ENCODE measurements at regions not wholly inside any gene's neighbourhood (a gene's known extent, or its start where the extent isn't known, plus 50 kb on each side); places are given as distances from the start of the nearest gene placed in this dataset.

DNA sequence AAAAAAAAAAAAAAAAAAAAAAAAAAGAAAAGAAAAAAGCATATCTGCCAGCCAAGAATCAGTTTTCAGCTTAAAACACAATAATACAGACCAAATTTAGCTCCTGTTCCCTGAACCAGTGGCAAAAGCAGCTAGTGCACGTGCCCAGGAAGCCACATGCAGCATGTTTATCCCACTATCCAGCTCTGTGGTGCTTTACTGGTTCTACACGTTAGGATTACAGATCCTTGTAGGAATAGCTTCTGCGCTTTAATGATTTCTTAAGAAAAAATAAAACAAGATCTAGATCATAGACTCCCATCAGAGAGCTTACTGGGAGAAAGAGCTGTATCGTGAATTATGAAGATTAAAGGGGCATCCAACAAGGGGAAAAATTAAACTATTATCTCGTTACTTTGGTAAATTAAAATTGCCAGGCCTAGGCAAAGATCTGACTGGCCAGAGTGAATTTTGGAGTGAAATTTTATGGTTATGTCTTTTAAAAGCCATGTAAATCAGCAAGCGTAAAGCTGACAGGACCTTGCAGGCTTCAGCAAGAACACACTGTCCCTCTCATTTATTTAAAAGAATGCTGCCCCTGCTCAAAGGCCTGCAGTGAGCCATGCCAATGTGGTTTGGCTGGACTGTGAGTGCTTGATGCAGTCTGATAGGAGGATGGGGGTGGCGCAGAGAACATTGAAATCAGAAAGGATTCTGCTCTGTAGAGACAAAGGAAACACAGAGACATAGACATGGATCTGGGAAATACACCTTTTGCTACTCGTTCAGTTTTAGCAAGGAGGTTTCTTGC lies 177.3 kb upstream of the PHYHIPL start:
- Mint-ChIP-seq H3K27ac (no peak overlapping the region), H3K27me3 (peaks cover 0 to 3% of the 10 kb centered on the region in 2 donors), H3K4me3 (no peak overlapping the region), H3K9me3 (peaks cover 0 to 2% (median 0%) of the 10 kb centered on the region in 8 donors), H3K36me3 (no peaks in the 10 kb centered on the region), H3K4me1 (no peaks in the 10 kb centered on the region)
- no peak for DNase-seq
- Histone ChIP-seq H3K36me3 (ENCODE audit: insufficient read depth, low read length) (no peaks in the 10 kb centered on the region), H3K4me3 (ENCODE audit: low read length in 2 of 2) (no peak overlapping the region), H3K27me3 (ENCODE audit: insufficient read depth, low read length) (no peaks in the 10 kb centered on the region), H3K27ac (ENCODE audit: low read depth, low read length) (no peak overlapping the region), H3K4me1 (ENCODE audit: insufficient read depth, low read length) (no peaks in the 10 kb centered on the region), H3K9me3 (ENCODE audit: control insufficient read depth in 1 of 2, low read length in 2 of 2) (no peaks in the 10 kb centered on the region)
- POLR2A ChIA-PET (ENCODE audit: partially characterized antibody), result no interaction called here
- CTCF ChIA-PET (ENCODE audit: partially characterized antibody), result no interaction called here
- intact Hi-C loops (cut with micrococcal nuclease), result no loop called here

DNA sequence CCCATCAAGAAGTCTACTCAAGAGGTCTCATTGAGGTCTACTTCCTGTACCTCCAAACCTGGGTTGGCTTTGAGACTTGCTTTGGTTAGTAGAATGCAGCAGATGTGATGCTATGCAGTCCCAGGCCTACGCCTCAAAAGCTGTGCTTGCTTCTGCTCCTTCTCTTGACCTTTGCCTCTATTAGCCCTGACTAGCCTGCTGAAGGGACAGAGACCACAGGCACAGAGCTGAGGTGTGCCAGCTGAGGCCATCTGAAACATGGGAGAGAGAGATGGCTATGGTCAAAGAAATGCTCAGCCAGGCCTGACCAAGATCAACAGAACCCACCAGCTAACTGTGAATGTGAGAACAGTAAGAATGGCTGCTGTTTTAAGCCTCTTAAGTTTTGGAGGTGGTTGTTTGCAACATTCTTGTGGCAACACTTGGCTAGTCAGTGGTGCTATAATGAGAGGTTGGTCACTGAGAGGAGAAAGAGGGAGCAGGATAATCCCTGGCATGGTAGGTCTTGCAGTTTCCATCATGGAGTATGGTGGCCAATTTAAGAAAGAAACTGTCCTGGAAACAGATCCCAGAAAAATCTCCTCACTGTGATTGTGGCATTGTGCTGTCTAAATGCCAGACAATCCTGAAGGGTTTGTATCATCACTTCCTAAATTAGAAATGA lies 176.1 kb upstream of the PHYHIPL start:
- POLR2A ChIA-PET (ENCODE audit: partially characterized antibody), result no interaction called here
- Mint-ChIP-seq H3K4me3 (no peak overlapping the region), H3K36me3 (no peaks in the 10 kb centered on the region), H3K4me1 (no peaks in the 10 kb centered on the region), H3K9me3 (peaks cover 0 to 2% (median 0%) of the 10 kb centered on the region in 8 donors), H3K27ac (no peak overlapping the region), H3K27me3 (peaks cover 0 to 3% of the 10 kb centered on the region in 2 donors)
- DNase-seq, result no peak
- Histone ChIP-seq H3K4me3 (ENCODE audit: low read length in 2 of 2) (no peak overlapping the region), H3K36me3 (ENCODE audit: insufficient read depth, low read length) (no peaks in the 10 kb centered on the region), H3K4me1 (ENCODE audit: insufficient read depth, low read length) (no peaks in the 10 kb centered on the region), H3K9me3 (ENCODE audit: control insufficient read depth in 1 of 2, low read length in 2 of 2) (no peaks in the 10 kb centered on the region), H3K27ac (ENCODE audit: low read depth, low read length) (no peak overlapping the region), H3K27me3 (ENCODE audit: insufficient read depth, low read length) (no peaks in the 10 kb centered on the region)
- CTCF ChIA-PET (ENCODE audit: partially characterized antibody), result interaction anchor here (0.6 kb wide), 1 partner anchor 1662 kb away, joined by 3 read pairs; no protein-coding TSS in a partner anchor
- intact Hi-C loops (cut with micrococcal nuclease), result no loop called here

DNA sequence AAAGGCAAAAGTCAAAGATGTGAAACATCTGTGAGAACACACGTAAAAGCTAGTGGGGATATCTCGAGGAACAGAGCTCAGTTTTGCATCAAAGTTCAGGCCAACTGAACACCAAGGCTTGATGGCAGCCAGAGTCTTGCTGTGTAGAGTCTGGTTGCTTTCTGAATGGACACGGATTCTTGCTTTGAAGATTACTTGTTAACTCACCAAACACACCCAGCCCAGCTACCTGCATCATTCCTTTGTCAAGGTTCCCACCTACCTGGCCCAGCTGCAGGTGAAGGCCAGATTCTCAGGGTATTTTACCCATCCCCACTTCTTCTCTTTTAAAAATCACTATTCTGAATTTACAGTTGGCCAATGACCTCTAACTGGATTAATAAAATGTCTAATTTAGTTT lies 174.4 kb upstream of the PHYHIPL start:
- POLR2A ChIA-PET (ENCODE audit: partially characterized antibody), result no interaction called here
- Mint-ChIP-seq H3K27ac (no peak overlapping the region), H3K36me3 (no peaks in the 10 kb centered on the region)

GRCh38 chr10:59003203-59003602 lies 173.2 kb upstream of the PHYHIPL start:
- Mint-ChIP-seq H3K4me1 (no peaks in the 10 kb centered on the region), H3K27ac (no peak overlapping the region), H3K4me3 (no peak overlapping the region), H3K36me3 (no peaks in the 10 kb centered on the region), H3K9me3 (peaks cover 0 to 2% (median 0%) of the 10 kb centered on the region in 8 donors), H3K27me3 (peaks cover 0 to 2% of the 10 kb centered on the region in 2 donors)
- POLR2A ChIA-PET (ENCODE audit: partially characterized antibody), result no interaction called here
- CTCF ChIA-PET (ENCODE audit: partially characterized antibody), result no interaction called here
- Histone ChIP-seq H3K4me3 (ENCODE audit: low read length in 2 of 2) (no peak overlapping the region), H3K36me3 (ENCODE audit: insufficient read depth, low read length) (no peaks in the 10 kb centered on the region), H3K27me3 (ENCODE audit: insufficient read depth, low read length) (no peaks in the 10 kb centered on the region), H3K4me1 (ENCODE audit: insufficient read depth, low read length) (no peaks in the 10 kb centered on the region), H3K27ac (ENCODE audit: low read depth, low read length) (no peak overlapping the region), H3K9me3 (ENCODE audit: control insufficient read depth in 1 of 2, low read length in 2 of 2) (no peaks in the 10 kb centered on the region)
- intact Hi-C loops (cut with micrococcal nuclease), result no loop called here
- DNase-seq, result no peak

More for the DNA sequence above, 174.4 kb upstream of the PHYHIPL start:
- Histone ChIP-seq H3K36me3 (ENCODE audit: insufficient read depth, low read length) (no peaks in the 10 kb centered on the region), H3K9me3 (ENCODE audit: control insufficient read depth in 1 of 2, low read length in 2 of 2) (no peaks in the 10 kb centered on the region), H3K4me3 (ENCODE audit: low read length in 2 of 2) (no peak overlapping the region), H3K4me1 (ENCODE audit: insufficient read depth, low read length) (no peaks in the 10 kb centered on the region), H3K27me3 (ENCODE audit: insufficient read depth, low read length) (no peaks in the 10 kb centered on the region), H3K27ac (ENCODE audit: low read depth, low read length) (no peak overlapping the region)
- Mint-ChIP-seq H3K4me3 (no peak overlapping the region), H3K4me1 (no peaks in the 10 kb centered on the region), H3K27me3 (peaks cover 0 to 2% of the 10 kb centered on the region in 2 donors), H3K9me3 (peaks cover 0 to 2% (median 0%) of the 10 kb centered on the region in 8 donors)
- intact Hi-C loops (cut with micrococcal nuclease), result no loop called here
- CTCF ChIA-PET (ENCODE audit: partially characterized antibody), result no interaction called here
- no peak for DNase-seq

- Histone ChIP-seq H3K9me3 (ENCODE audit: control insufficient read depth in 1 of 2, low read length in 2 of 2) (no peaks in the 10 kb centered on the region), H3K27me3 (ENCODE audit: insufficient read depth, low read length) (no peaks in the 10 kb centered on the region), H3K4me1 (ENCODE audit: insufficient read depth, low read length) (no peaks in the 10 kb centered on the region), H3K4me3 (ENCODE audit: low read length in 2 of 2) (no peak overlapping the region), H3K36me3 (ENCODE audit: insufficient read depth, low read length) (no peaks in the 10 kb centered on the region), H3K27ac (ENCODE audit: low read depth, low read length) (no peak overlapping the region)
- H3K4me1 Mint-ChIP-seq, result no peaks in the 10 kb centered on the region
- DNase-seq, result no peak
- ChIA-PET POLR2A (ENCODE audit: partially characterized antibody) (no interaction called here), CTCF (ENCODE audit: partially characterized antibody) (no interaction called here)
- H3K9me3 Mint-ChIP-seq, result peaks cover 0 to 2% (median 0%) of the 10 kb centered on the region in 8 donors
- no peak overlapping the region for H3K4me3 Mint-ChIP-seq
- no peaks in the 10 kb centered on the region for H3K36me3 Mint-ChIP-seq
- no peak overlapping the region for H3K27ac Mint-ChIP-seq
- intact Hi-C loops (cut with micrococcal nuclease), result no loop called here
- H3K27me3 Mint-ChIP-seq, result peaks cover 0 to 2% of the 10 kb centered on the region in 2 donors
Observed at GRCh38 chr10:59004392-59004791, 172.1 kb upstream of the PHYHIPL start.

GRCh38 chr10:59006511-59007306 lies 169.7 kb upstream of the PHYHIPL start:
- no peak for DNase-seq
- CTCF ChIA-PET (ENCODE audit: partially characterized antibody), result no interaction called here
- no peaks in the 10 kb centered on the region for H3K4me1 Mint-ChIP-seq
- Histone ChIP-seq H3K27ac (ENCODE audit: low read depth, low read length) (no peak overlapping the region), H3K4me1 (ENCODE audit: insufficient read depth, low read length) (no peaks in the 10 kb centered on the region), H3K27me3 (ENCODE audit: insufficient read depth, low read length) (no peaks in the 10 kb centered on the region), H3K36me3 (ENCODE audit: insufficient read depth, low read length) (no peaks in the 10 kb centered on the region), H3K9me3 (ENCODE audit: control insufficient read depth in 1 of 2, low read length in 2 of 2) (no peaks in the 10 kb centered on the region), H3K4me3 (ENCODE audit: low read length in 2 of 2) (no peak overlapping the region)
- POLR2A ChIA-PET (ENCODE audit: partially characterized antibody), result no interaction called here
- no peak overlapping the region for H3K4me3 Mint-ChIP-seq
- H3K9me3 Mint-ChIP-seq, result peaks cover 0 to 2% (median 0%) of the 10 kb centered on the region in 8 donors
- intact Hi-C loops (cut with micrococcal nuclease), result no loop called here
- peaks cover 0 to 2% of the 10 kb centered on the region in 2 donors for H3K27me3 Mint-ChIP-seq
- H3K27ac Mint-ChIP-seq, result no peak overlapping the region
- no peaks in the 10 kb centered on the region for H3K36me3 Mint-ChIP-seq

GRCh38 chr10:59007307-59008025 lies 169.0 kb upstream of the PHYHIPL start:
- Histone ChIP-seq H3K4me1 (ENCODE audit: insufficient read depth, low read length) (no peaks in the 10 kb centered on the region), H3K9me3 (ENCODE audit: control insufficient read depth in 1 of 2, low read length in 2 of 2) (no peaks in the 10 kb centered on the region), H3K27ac (ENCODE audit: low read depth, low read length) (no peak overlapping the region), H3K4me3 (ENCODE audit: low read length in 2 of 2) (no peak overlapping the region), H3K27me3 (ENCODE audit: insufficient read depth, low read length) (no peaks in the 10 kb centered on the region), H3K36me3 (ENCODE audit: insufficient read depth, low read length) (no peaks in the 10 kb centered on the region)
- POLR2A ChIA-PET (ENCODE audit: partially characterized antibody), result no interaction called here
- no peaks in the 10 kb centered on the region for H3K4me1 Mint-ChIP-seq
- intact Hi-C loops (cut with micrococcal nuclease), result no loop called here
- CTCF ChIA-PET (ENCODE audit: partially characterized antibody), result no interaction called here
- H3K36me3 Mint-ChIP-seq, result no peaks in the 10 kb centered on the region
- peaks cover 0 to 2% of the 10 kb centered on the region in 2 donors for H3K27me3 Mint-ChIP-seq
- DNase-seq, result no peak
- peaks cover 0 to 2% (median 0%) of the 10 kb centered on the region in 8 donors for H3K9me3 Mint-ChIP-seq
- H3K27ac Mint-ChIP-seq, result no peak overlapping the region
- no peak overlapping the region for H3K4me3 Mint-ChIP-seq
